Activated B cell treated with CpG ODN at 0.5 μM for 24 hours (primary cell): ENCODE measurements at regions not wholly inside any gene's neighbourhood (a gene's known extent, or its start where the extent isn't known, plus 50 kb on each side); places are given as distances from the start of the nearest gene placed in this dataset.

Experiments used
- ATAC-seq: fragments of 200-7000 bp; cut with Tn5 transposase; one replicate; pipeline ENCODE4 v1.10.0; 2021; ENCODE audit warnings: low read depth, mild to moderate bottlenecking, moderate library complexity
- CTCF ChIA-PET: fragments of 350-600 bp; sonication (Branson Sonifier 250); formaldehyde crosslinking; loops from one replicate; lab custom pipeline; 2021; ENCODE audit warnings: antibody characterized with exemption; lab: Charles Lee
- POLR2A ChIA-PET: fragments of 350-600 bp; sonication (Branson Sonifier 250); formaldehyde crosslinking; loops from one replicate; lab custom pipeline; 2021; ENCODE audit warnings: antibody characterized with exemption; lab: Charles Lee
- DNase-seq: peaks from one replicate; pipeline ENCODE4 v3.0.0; 2022
- H3K27ac Mint-ChIP-seq: one replicate; pipeline ENCODE4 v1.8.0; 2020; ENCODE audit warnings: mixed read lengths
- H3K27me3 Mint-ChIP-seq: one replicate; pipeline ENCODE4 v1.8.0; 2021; ENCODE audit warnings: mixed read lengths
- H3K36me3 Mint-ChIP-seq: one replicate; pipeline ENCODE4 v1.8.0; 2021; ENCODE audit warnings: low read depth, mixed read lengths
- H3K4me1 Mint-ChIP-seq: one replicate; pipeline ENCODE4 v1.8.0; 2021; ENCODE audit warnings: mixed read lengths
- H3K4me3 Mint-ChIP-seq: one replicate; pipeline ENCODE4 v1.8.0; 2020; ENCODE audit warnings: mild to moderate bottlenecking, mixed read lengths
- H3K9me3 Mint-ChIP-seq: one replicate; pipeline ENCODE4 v1.8.0; 2020; ENCODE audit warnings: mixed read lengths
- intact Hi-C: fragments of 100-400 bp; cut with micrococcal nuclease; formaldehyde crosslinking; loops from one replicate; pipeline ENCODE4 v1.15.1; 2024
- TF ChIP-seq, protein P1 (sequence below): fragments of 200-600 bp; IDR thresholded peaks from one replicate; pipeline ENCODE4 v1.8.0; 2022; ENCODE audit warnings: antibody characterized with exemption, mild to moderate bottlenecking

DNA sequence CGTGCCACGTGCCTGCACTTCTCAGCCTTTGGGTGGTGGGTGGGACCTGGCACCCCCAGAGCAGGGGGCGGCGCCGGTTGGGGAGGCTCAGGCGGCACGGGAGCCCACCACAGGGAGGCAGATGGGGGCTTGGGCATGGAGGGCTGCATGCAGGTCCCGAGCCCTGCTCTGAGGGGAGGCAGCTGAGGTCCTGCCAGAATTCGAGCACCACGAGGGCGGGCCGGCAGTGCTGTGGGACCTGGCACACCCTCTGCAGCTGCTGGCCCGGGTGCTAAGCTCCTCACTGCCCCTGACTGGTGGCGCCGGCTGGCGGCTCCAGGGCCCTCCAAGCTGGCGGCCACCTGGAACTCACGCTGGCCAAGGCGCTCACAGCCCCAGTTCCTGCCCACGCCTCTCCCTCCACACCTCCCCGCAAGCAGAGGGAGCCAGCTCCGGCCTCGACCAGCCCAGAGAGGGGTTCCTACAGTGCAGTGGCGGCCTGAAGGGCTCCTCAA is 1176.8 kb upstream of the GYPC start:
- Mint-ChIP-seq H3K9me3 (peaks cover 17% of the 10 kb centered on the region), H3K27ac (no peak overlapping the region), H3K4me3 (no peak overlapping the region), H3K36me3 (no peaks in the 10 kb centered on the region), H3K4me1 (no peaks in the 10 kb centered on the region), H3K27me3 (no peaks in the 10 kb centered on the region)
- TF ChIP-seq, protein P1, sequence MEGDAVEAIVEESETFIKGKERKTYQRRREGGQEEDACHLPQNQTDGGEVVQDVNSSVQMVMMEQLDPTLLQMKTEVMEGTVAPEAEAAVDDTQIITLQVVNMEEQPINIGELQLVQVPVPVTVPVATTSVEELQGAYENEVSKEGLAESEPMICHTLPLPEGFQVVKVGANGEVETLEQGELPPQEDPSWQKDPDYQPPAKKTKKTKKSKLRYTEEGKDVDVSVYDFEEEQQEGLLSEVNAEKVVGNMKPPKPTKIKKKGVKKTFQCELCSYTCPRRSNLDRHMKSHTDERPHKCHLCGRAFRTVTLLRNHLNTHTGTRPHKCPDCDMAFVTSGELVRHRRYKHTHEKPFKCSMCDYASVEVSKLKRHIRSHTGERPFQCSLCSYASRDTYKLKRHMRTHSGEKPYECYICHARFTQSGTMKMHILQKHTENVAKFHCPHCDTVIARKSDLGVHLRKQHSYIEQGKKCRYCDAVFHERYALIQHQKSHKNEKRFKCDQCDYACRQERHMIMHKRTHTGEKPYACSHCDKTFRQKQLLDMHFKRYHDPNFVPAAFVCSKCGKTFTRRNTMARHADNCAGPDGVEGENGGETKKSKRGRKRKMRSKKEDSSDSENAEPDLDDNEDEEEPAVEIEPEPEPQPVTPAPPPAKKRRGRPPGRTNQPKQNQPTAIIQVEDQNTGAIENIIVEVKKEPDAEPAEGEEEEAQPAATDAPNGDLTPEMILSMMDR = no peak
- intact Hi-C loops = no loop called here
- POLR2A ChIA-PET = no interaction called here
- CTCF ChIA-PET = no interaction called here
- ATAC-seq = no peak
- DNase-seq = no peak

DNA sequence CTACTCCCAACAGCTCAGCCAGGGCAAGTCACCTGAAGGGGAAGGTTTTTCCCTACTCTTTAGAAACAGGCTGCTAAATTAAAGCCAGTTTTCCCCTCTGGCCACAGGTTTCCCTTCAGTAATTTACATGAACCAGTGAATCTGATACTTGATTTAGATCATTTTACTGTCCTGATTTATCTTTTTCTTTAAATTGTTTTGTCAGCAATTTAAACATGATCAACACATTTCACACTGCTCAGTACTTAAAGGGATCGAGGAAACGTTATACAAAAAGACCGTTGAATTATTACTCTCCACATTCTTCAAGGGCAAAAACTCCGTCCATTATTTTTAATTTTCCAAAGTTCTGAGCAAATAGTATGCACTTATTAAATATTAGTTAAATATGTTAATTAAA is 1165.7 kb upstream of the GYPC start:
- H3K27me3 Mint-ChIP-seq = no peaks in the 10 kb centered on the region
- intact Hi-C loops = no loop called here
- H3K27ac Mint-ChIP-seq = no peak overlapping the region
- ATAC-seq (no peak), DNase-seq (no peak)
- peaks cover 5% of the 10 kb centered on the region for H3K9me3 Mint-ChIP-seq
- ChIA-PET POLR2A (no interaction called here), CTCF (no interaction called here)
- H3K4me1 Mint-ChIP-seq = no peaks in the 10 kb centered on the region
- H3K4me3 Mint-ChIP-seq = no peak overlapping the region
- TF ChIP-seq, protein P1 = no peak
- no peaks in the 10 kb centered on the region for H3K36me3 Mint-ChIP-seq

DNA sequence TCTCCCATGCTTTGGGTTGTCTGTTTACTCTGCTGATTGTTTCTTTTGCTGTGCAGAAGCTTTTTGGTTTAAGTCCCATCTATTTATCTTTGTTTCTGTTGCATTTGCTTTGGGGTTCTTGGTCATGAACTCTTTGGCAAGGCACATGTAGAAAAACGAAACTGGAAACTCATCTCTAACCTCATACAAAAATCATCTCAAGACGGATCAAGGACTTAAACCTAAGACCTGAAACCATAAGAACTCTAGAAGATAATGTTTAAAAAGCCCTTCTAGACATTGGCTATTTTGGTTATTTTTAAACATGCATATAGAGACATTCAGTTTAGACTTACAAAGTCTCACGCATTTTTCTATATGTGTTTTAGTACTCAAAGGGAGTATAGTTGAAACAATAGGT is 1164.3 kb upstream of the GYPC start:
- intact Hi-C loops = no loop called here
- no peak for DNase-seq
- TF ChIP-seq, protein P1 = no peak
- POLR2A ChIA-PET = no interaction called here
- Mint-ChIP-seq H3K36me3 (no peaks in the 10 kb centered on the region), H3K4me3 (no peak overlapping the region), H3K4me1 (no peaks in the 10 kb centered on the region), H3K9me3 (peaks cover 7% of the 10 kb centered on the region), H3K27ac (no peak overlapping the region), H3K27me3 (no peaks in the 10 kb centered on the region)
- CTCF ChIA-PET = no interaction called here
- ATAC-seq = no peak

DNA sequence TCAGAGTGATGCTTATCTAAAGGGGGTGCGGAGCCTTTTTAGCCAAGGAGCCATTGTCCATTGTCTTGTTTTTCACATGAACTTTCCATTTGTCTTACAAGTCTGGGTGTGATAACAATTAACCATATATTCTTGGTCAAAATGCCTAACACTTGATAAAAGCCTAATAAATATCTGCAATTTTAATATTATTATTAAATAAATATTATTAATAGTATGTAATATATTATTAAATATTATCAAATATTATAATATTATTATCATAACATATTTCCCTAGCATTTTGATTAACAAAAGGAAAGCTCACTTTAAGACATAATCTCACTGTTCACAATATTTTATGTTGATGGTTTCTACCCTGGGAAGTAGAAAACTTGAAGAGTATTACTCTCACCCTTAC is 1143.6 kb upstream of the GYPC start:
- Mint-ChIP-seq H3K36me3 (no peaks in the 10 kb centered on the region), H3K4me3 (no peak overlapping the region), H3K4me1 (no peaks in the 10 kb centered on the region), H3K27me3 (no peaks in the 10 kb centered on the region), H3K9me3 (peaks cover 12% of the 10 kb centered on the region), H3K27ac (no peak overlapping the region)
- no peak for DNase-seq
- no peak for ATAC-seq
- intact Hi-C loops = no loop called here
- ChIA-PET POLR2A (no interaction called here), CTCF (interaction anchor here (1.0 kb wide), 1 partner anchor 9 kb away, joined by 3 read pairs; no protein-coding TSS in a partner anchor)
- TF ChIP-seq, protein P1 = no peak

DNA sequence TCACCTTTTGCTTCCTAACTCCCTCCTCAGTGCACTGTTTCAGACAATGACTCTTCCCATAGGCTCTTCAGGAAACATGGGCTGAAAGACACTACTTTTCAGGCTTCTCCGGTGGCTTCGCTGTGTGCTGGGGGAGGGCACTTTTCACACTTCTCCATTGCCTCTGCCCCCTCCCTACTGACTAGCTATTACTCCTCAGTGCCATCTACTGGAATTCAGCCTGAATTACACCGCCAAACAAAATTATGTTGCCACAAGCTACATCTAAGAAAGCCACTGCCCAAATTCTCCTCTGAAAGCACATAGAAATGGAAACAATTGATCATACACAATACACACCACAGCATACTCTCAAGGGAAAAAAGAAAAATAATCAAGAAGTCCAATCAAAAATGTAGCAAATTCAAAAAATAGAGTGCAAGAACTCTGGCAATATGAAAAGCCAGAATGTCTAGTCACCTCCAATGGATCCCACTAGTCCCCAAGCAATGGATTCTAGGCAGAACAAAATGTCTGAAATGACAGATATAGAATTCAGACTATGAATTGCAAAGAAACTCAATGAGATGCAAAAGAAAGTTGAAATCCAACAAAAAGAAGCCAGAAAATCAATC is 1139.4 kb upstream of the GYPC start:
- Mint-ChIP-seq H3K4me3 (no peak overlapping the region), H3K27me3 (no peaks in the 10 kb centered on the region), H3K36me3 (no peaks in the 10 kb centered on the region), H3K9me3 (peaks cover 5% of the 10 kb centered on the region), H3K27ac (no peak overlapping the region), H3K4me1 (no peaks in the 10 kb centered on the region)
- no peak for DNase-seq
- ChIA-PET CTCF (interaction anchor here (1.4 kb wide), 1 partner anchor 12 kb away, joined by 4 read pairs; no protein-coding TSS in a partner anchor), POLR2A (no interaction called here)
- TF ChIP-seq, protein P1 = no peak
- intact Hi-C loops = no loop called here
- peak; percentile 34 for ATAC-seq
